Mesendoderm (in vitro differentiated cells): ENCODE measurements at regions not wholly inside any gene's neighbourhood (a gene's known extent, or its start where the extent isn't known, plus 50 kb on each side); places are given as distances from the start of the nearest gene placed in this dataset.
A peak's percentile ranks its signal among the peaks of the same experiment; 100 is the strongest.

ENCODE experiments used
- DNase-seq: peaks from one replicate; pipeline ENCODE4 v3.0.0; 2013
- H2AK5ac ChIP-seq: 2 replicates; pipeline ENCODE4 v1.6.1; 2013; ENCODE audit warnings: low read length, inconsistent platforms
- H2BK120ac ChIP-seq: 2 replicates; pipeline ENCODE4 v1.6.1; 2013; ENCODE audit warnings: low read depth, mild to moderate bottlenecking, low read length, moderate library complexity, mixed read lengths
- H2BK15ac ChIP-seq: replicated peaks from 2 replicates; pipeline ENCODE4 v1.6.1; 2013; ENCODE audit warnings: low read depth, mild to moderate bottlenecking, moderate library complexity
- H2BK5ac ChIP-seq: 2 replicates; pipeline ENCODE4 v1.6.1; 2013; ENCODE audit warnings: low read length, inconsistent platforms
- H3K18ac ChIP-seq: 2 replicates; pipeline ENCODE4 v1.6.1; 2013; ENCODE audit warnings: mild to moderate bottlenecking, low read length, mixed read lengths
- H3K23ac ChIP-seq: one replicate; pipeline ENCODE4 v1.6.1; 2013; ENCODE audit warnings: low read length
- H3K27ac ChIP-seq: 2 replicates; pipeline ENCODE4 v1.5.1; 2013; ENCODE audit warnings: low read depth, mild to moderate bottlenecking, inconsistent platforms, low read length, moderate library complexity
- H3K27me3 ChIP-seq: 2 replicates; pipeline ENCODE4 v1.6.1; 2013; ENCODE audit warnings: low read length, control low read depth, mild to moderate bottlenecking, inconsistent platforms; ENCODE audit not compliant: insufficient read depth, poor library complexity
- H3K36me3 ChIP-seq: 2 replicates; pipeline ENCODE4 v1.6.1; 2013; ENCODE audit warnings: low read length, inconsistent platforms; ENCODE audit not compliant: control insufficient read depth, insufficient read depth
- H3K4ac ChIP-seq: one replicate; pipeline ENCODE4 v1.6.1; 2013; ENCODE audit warnings: low read depth, mild to moderate bottlenecking, low read length, moderate library complexity
- H3K4me1 ChIP-seq: 2 replicates; pipeline ENCODE4 v1.6.1; 2013; ENCODE audit warnings: low read depth, low read length, inconsistent platforms; ENCODE audit not compliant: control insufficient read depth
- H3K4me2 ChIP-seq: 2 replicates; pipeline ENCODE4 v1.6.1; 2013; ENCODE audit warnings: low read length
- H3K4me3 ChIP-seq: 2 replicates; pipeline ENCODE4 v1.5.1; 2013; ENCODE audit warnings: mild to moderate bottlenecking, low read length
- H3K56ac ChIP-seq: one replicate; pipeline ENCODE4 v1.6.1; 2013; ENCODE audit warnings: low read length
- H3K79me1 ChIP-seq: 2 replicates; pipeline ENCODE4 v1.6.1; 2013; ENCODE audit warnings: low read length, inconsistent platforms
- H3K79me2 ChIP-seq: 2 replicates; pipeline ENCODE4 v1.6.1; 2013; ENCODE audit warnings: mild to moderate bottlenecking, low read length; ENCODE audit not compliant: control insufficient read depth, insufficient read depth
- H3K9ac ChIP-seq: 2 replicates; pipeline ENCODE4 v1.6.1; 2013; ENCODE audit warnings: low read length, inconsistent platforms
- H4K5ac ChIP-seq: one replicate; pipeline ENCODE4 v1.6.1; 2013; ENCODE audit warnings: low read length
- H4K8ac ChIP-seq: one replicate; pipeline ENCODE4 v1.6.1; 2013; ENCODE audit warnings: low read depth, mild to moderate bottlenecking, control low read depth, low read length, moderate library complexity
- WGBS: extraction: QIAGEN DNeasy Blood & Tissue Kit; methylation state at CpG from one replicate; pipeline ENCODE4 v1.1.7; 2013; ENCODE audit warnings: low lambda C conversion rate, missing lambda C conversion rate; ENCODE audit not compliant: insufficient coverage; ENCODE audit errors: extremely low coverage; 5-methylcytosine and 5-hydroxymethylcytosine counted together

GRCh38 chr6:102832021-102832420, 1438.5 kb downstream of the GRIK2 start:
- Histone ChIP-seq H3K27me3 (no peaks in the 10 kb centered on the region), H2AK5ac (no peak overlapping the region), H2BK120ac (no peak overlapping the region), H3K9ac (no peak overlapping the region), H4K8ac (no peak overlapping the region), H3K27ac (no peak overlapping the region), H4K5ac (no peak overlapping the region), H3K23ac (no peak overlapping the region), H3K4ac (no peak overlapping the region), H3K79me2 (no peaks in the 10 kb centered on the region), H3K4me1 (no peaks in the 10 kb centered on the region), H3K18ac (no peak overlapping the region), H3K4me3 (no peak overlapping the region), H3K4me2 (no peak overlapping the region), H2BK5ac (no peak overlapping the region), H3K36me3 (no peaks in the 10 kb centered on the region), H3K79me1 (no peaks in the 10 kb centered on the region), H3K56ac (no peak overlapping the region), H2BK15ac (no peak overlapping the region)
- WGBS, result no CpG with 5 or more reads among the region's 1 CpG
- DNase-seq, result no peak

GRCh38 chr6:102820098-102820497, 1426.6 kb downstream of the GRIK2 start:
- Histone ChIP-seq H3K4me1 (no peaks in the 10 kb centered on the region), H3K9ac (no peak overlapping the region), H2BK5ac (no peak overlapping the region), H3K79me1 (no peaks in the 10 kb centered on the region), H3K18ac (no peak overlapping the region), H3K27ac (no peak overlapping the region), H3K23ac (no peak overlapping the region), H3K4me2 (no peak overlapping the region), H4K5ac (no peak overlapping the region), H2BK15ac (no peak overlapping the region), H2BK120ac (no peak overlapping the region), H4K8ac (no peak overlapping the region), H3K4me3 (no peak overlapping the region), H3K79me2 (no peaks in the 10 kb centered on the region), H2AK5ac (no peak overlapping the region), H3K4ac (no peak overlapping the region), H3K36me3 (no peaks in the 10 kb centered on the region), H3K56ac (no peak overlapping the region), H3K27me3 (no peaks in the 10 kb centered on the region)
- no CpG with 5 or more reads among the region's 2 CpGs for WGBS
- no peak for DNase-seq

- Histone ChIP-seq H3K27me3 (no peaks in the 10 kb centered on the region), H3K27ac (no peak overlapping the region), H3K36me3 (no peaks in the 10 kb centered on the region), H2AK5ac (no peak overlapping the region), H3K23ac (no peak overlapping the region), H3K18ac (no peak overlapping the region), H3K79me1 (no peaks in the 10 kb centered on the region), H3K4me1 (no peaks in the 10 kb centered on the region), H3K4ac (no peak overlapping the region), H4K8ac (no peak overlapping the region), H4K5ac (no peak overlapping the region), H3K9ac (no peak overlapping the region), H3K56ac (no peak overlapping the region), H2BK5ac (no peak overlapping the region), H3K4me2 (no peak overlapping the region), H3K79me2 (no peaks in the 10 kb centered on the region), H3K4me3 (no peak overlapping the region), H2BK15ac (no peak overlapping the region), H2BK120ac (no peak overlapping the region)
- no CpG with 5 or more reads among the region's 4 CpGs for WGBS
- DNase-seq, result no peak
Measured at GRCh38 chr6:102815207-102815606, 1421.7 kb downstream of the GRIK2 start.

GRCh38 chr6:102813489-102814275, 1420.2 kb downstream of the GRIK2 start:
- no peak overlapping the region for H3K56ac ChIP-seq
- no peak overlapping the region for H2BK5ac ChIP-seq
- H3K9ac ChIP-seq, result no peak overlapping the region
- H4K5ac ChIP-seq, result no peak overlapping the region
- no peaks in the 10 kb centered on the region for H3K79me2 ChIP-seq
- H4K8ac ChIP-seq, result no peak overlapping the region
- WGBS, result no CpG with 5 or more reads among the region's 11 CpGs
- no peak overlapping the region for H3K4me2 ChIP-seq
- H2BK120ac ChIP-seq, result no peak overlapping the region
- H3K36me3 ChIP-seq, result no peaks in the 10 kb centered on the region
- no peak overlapping the region for H3K4me3 ChIP-seq
- no peak overlapping the region for H3K23ac ChIP-seq
- no peak overlapping the region for H3K4ac ChIP-seq
- no peaks in the 10 kb centered on the region for H3K27me3 ChIP-seq
- no peaks in the 10 kb centered on the region for H3K79me1 ChIP-seq
- H3K4me1 ChIP-seq, result no peaks in the 10 kb centered on the region
- no peak overlapping the region for H2AK5ac ChIP-seq
- no peak overlapping the region for H3K18ac ChIP-seq
- DNase-seq, result peak; percentile 28
- H2BK15ac ChIP-seq, result no peak overlapping the region
- no peak overlapping the region for H3K27ac ChIP-seq

GRCh38 chr6:102812242-102812641, 1418.7 kb downstream of the GRIK2 start:
- Histone ChIP-seq H3K27me3 (no peaks in the 10 kb centered on the region), H3K18ac (no peak overlapping the region), H3K9ac (no peak overlapping the region), H4K5ac (no peak overlapping the region), H3K56ac (no peak overlapping the region), H2BK15ac (no peak overlapping the region), H2AK5ac (no peak overlapping the region), H3K27ac (no peak overlapping the region), H3K23ac (no peak overlapping the region), H3K4me1 (no peaks in the 10 kb centered on the region), H2BK5ac (no peak overlapping the region), H3K4me2 (no peak overlapping the region), H2BK120ac (no peak overlapping the region), H3K36me3 (no peaks in the 10 kb centered on the region), H3K4me3 (no peak overlapping the region), H3K79me2 (no peaks in the 10 kb centered on the region), H3K4ac (no peak overlapping the region), H4K8ac (no peak overlapping the region), H3K79me1 (no peaks in the 10 kb centered on the region)
- no CpG with 5 or more reads among the region's 3 CpGs for WGBS
- no peak for DNase-seq
